ENCODE measurements at regions not wholly inside any gene's neighbourhood (a gene's known extent, or its start where the extent isn't known, plus 50 kb on each side); places are given as distances from the start of the nearest gene placed in this dataset.
A peak's percentile ranks its signal among the peaks of the same experiment; 100 is the strongest.
"Not testable (repeated sequence)": the region's sequence is repeated elsewhere in the genome, so short reads cannot be mapped to it uniquely, and the experiment has no call there.

DNA sequence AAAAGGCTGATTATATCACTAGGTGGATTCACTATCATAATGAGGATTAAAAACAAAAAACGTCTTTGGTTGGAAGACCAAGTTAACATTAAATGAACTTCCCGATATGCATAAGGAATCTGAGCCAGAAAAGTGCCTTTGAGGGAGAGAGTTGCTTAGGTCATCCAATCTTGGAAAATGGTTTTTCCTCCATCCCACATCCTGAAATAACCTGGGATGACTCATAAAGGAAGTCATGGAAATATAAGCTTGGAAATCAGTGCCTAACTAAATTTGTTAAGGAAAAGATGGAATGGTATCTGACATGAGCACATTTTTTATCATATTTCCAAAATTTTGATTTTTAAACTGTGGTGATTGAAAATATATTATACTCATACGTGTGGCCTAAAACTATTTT lies 66.0 kb downstream of the KBTBD8 start:
- no peak for DNase-seq

GRCh38 chr3:67067251-67067650 lies 69.1 kb downstream of the KBTBD8 start:
- DNase-seq: no peak

DNA sequence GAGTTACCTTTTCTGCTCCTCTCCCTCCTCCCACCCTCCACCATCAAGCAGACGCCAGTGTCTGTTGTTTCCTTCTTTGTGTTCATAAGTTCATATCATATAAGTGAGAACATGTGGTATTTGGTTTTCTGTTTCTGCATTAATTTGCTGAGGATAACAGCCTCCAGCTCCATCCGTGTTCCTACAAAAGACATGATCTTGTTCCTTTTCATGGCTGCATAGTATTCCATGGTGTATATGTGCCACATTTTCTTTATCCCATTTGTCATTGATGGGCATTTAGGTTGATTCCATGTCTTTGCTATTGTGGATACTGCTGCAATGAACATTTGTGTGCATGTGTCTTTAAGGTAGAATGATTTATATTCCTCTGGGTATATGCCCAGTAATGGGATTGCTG lies 74.5 kb downstream of the KBTBD8 start:
- not testable (repeated sequence) for DNase-seq

- no peak for DNase-seq
These were observed 75.7 kb downstream of the KBTBD8 start for GRCh38 chr3:67073812-67074211.

GRCh38 chr3:67075295-67075694 lies 77.2 kb downstream of the KBTBD8 start:
- no peak for DNase-seq

- DNase-seq: no peak
These were observed 78.5 kb downstream of the KBTBD8 start for GRCh38 chr3:67076607-67077006.

DNA sequence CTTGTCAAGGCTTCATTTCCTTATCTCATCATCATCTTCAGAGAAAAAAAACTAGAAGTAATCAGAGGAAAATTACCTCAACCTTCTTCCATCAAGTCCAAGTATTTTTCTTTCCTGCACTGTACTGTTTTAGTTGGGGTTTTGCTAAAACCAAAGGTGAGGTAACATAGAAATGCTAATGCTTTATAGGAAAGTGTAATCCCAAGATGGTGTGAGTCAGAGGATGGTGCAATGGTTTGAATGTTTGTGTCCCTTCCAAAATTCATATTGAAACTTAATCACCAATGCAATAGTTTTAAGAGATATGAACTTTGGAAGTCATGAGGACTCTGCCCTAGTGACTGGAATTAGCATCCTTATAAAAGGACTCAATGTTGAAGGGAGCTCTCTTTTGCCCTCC lies 79.5 kb downstream of the KBTBD8 start:
- no peak for DNase-seq

DNA sequence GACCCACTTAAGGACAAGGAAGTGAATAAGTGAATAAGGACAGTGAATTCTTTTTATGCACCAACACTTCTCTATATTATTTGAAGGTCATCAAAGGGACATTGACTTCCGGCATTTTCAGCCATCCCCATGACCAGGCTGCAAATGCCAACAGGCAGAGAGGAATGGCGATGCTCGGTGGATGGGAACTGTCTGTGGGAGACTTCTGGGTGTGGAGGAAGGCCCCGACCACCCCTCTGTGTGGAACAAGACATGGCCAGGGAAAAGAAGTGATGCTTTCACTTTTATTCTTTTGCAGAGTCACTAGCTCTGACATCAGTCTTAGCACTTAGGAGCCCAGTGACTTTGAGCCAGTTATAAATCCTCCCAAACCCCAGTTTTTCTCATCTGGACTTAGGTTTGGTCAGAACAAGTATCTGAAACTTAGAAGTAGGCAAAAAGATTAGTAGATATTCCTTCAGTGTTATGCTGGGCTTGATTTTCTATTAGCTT lies 84.5 kb downstream of the KBTBD8 start:
- no peak for DNase-seq

- DNase-seq: peak; percentile 35
These were observed 85.2 kb downstream of the KBTBD8 start for GRCh38 chr3:67083277-67083676.

DNA sequence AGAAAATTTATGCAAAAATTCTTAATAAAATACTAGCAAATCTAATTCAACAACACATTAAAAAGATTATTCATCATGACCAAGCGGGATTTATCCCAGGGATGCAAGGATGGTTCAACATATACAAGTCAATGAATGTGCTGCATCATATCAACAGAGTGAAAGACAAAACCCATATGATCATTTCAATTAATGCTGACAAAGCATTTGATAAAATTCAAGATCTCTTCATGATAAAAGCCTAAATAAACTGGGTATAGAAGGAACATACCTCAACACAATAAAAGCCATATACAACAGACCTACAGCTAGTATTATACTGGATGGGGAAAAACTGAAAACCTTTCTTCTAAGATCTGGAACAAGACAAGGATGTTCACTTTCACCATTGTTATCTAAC lies 89.7 kb downstream of the KBTBD8 start:
- DNase-seq: no peak

- no peak for DNase-seq
These were observed 92.4 kb downstream of the KBTBD8 start for GRCh38 chr3:67090474-67090873.

GRCh38 chr3:67093305-67093704 lies 95.2 kb downstream of the KBTBD8 start:
- DNase-seq: no peak

DNA sequence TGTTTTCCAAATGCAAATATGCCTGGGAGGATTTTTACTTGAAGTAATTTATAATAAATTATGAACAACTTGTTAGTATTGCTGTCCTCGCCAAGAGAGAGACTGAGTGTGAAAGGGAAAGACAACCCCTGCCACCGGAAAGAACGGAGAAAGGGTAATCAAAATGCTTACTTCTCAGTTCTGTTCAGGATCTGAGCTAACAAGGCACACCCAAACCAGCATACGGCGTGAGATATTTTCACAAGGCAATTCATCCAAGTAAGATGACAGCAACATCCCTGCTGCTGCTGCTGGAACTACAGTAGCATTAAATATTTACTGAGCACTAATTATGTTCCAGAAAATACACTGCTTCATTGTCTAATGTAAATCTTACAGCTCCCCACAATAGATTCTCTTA lies 96.1 kb downstream of the KBTBD8 start:
- DNase-seq: no peak

DNA sequence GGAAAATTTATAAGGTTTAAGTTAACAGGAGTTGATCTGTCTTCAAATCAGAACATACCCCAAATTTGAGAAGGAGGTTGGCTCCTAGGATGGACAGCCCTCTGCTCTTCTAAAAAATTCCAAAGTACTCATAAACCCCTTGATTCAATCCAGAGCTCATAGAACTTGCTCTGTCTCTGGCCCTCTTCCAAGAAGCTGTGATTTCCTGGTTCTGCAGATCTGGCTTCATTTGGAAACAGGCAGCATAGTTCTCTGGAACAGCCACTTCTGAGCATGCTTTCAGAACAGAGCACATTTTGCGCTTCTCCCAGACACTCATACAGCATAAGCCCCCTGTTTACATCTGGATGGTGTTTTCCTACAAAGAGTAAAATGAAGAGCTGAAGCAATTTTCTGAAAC lies 96.7 kb downstream of the KBTBD8 start:
- no peak for DNase-seq

DNA sequence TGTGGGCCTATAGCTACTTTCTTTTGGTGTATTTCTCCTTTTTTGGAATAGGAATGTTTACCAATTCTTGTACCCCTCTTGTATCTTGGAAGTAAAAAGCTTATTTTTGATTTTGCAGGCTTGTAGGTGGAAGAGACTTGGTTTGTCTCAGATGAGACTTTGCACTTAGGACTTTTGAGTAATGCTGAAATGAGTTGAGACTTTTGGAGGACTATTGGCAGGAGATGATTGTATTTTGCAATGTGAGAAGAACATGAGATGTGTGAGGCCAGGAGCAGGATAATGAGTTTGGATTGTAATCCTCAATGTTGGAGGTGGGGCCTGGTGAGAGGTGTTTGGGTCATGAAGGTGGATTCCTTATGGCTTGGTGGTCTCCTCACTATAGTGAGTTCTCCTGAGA lies 106.3 kb downstream of the KBTBD8 start:
- no peak for DNase-seq

- no peak for DNase-seq
These were observed 108.8 kb downstream of the KBTBD8 start for GRCh38 chr3:67106874-67107273.

- DNase-seq: no peak
These were observed 111.6 kb downstream of the KBTBD8 start for GRCh38 chr3:67109651-67110204.

- DNase-seq: peak; percentile 56
These were observed 115.8 kb downstream of the KBTBD8 start for GRCh38 chr3:67113802-67114407.

DNA sequence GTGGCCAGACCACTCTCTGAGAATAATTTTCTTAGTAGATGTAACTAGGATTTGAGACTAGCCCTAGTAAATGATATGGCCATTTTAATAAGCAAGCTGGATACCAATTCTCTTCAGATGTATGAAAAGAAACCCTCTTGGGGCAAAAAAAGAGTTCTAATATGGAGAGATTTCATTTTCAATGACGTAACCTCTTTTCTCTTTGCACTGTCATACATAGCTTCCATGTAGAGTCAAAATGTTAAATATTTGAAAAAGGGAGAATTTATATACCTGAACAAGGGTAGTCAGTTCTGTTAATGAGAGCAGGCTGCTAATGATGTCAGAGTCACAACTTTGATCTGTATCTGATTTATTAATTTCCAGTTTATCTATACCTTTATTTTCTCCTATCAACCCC lies 120.0 kb downstream of the KBTBD8 start:
- DNase-seq: no peak

DNA sequence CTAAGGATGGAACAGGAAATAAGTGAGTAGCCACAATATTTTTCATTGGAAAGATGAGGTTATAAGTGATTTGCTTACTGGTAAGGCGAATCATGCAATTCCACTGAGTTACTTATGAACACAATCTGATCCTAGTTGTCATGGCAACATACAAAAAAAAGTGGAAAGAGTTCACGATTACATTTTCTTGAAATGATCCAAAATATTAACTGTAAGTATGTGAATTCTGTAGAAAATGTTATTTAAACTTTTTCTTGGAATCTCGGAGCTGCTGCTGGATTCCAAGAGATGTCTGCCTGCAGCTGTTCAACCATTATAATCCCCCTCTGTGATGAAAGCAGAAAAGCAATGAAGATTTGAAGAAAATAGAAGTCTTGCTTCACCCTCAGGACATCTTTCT lies 120.5 kb downstream of the KBTBD8 start:
- no peak for DNase-seq

GRCh38 chr3:67123914-67124313 lies 125.8 kb downstream of the KBTBD8 start:
- no peak for DNase-seq

GRCh38 chr3:67127254-67127653 lies 129.1 kb downstream of the KBTBD8 start:
- no peak for DNase-seq

GRCh38 chr3:67142432-67142831 lies 144.3 kb downstream of the KBTBD8 start:
- DNase-seq: no peak

GRCh38 chr3:67145738-67146137 lies 147.6 kb downstream of the KBTBD8 start:
- DNase-seq: no peak

- DNase-seq: no peak
These were observed 156.3 kb downstream of the KBTBD8 start for GRCh38 chr3:67154429-67154828.
